ENCODE measurements at regions not wholly inside any gene's neighbourhood (a gene's known extent, or its start where the extent isn't known, plus 50 kb on each side); places are given as distances from the start of the nearest gene placed in this dataset.

DNA sequence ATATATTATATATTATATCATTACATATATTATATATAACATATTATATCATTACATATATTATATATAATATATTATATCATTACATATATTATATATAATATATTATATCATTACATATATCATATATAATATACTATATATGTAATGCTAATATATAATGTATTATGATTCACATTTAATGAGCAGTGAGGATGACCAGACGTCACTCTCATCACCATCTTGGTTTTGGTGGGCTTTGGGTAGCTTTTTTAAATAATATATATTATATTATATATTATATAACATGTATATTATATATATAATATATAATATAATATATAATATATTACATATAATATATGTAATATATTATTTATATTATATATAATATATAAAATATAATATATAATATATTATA, 1189.4 kb upstream of the AUTS2 start:
- WGBS, 2 experiments (ENCODE audit: extremely low coverage in 1 of 2, insufficient coverage in 1 of 2, insufficient read length in 1 of 2, insufficient replicate concordance in 2 of 2, low coverage in 1 of 2, low lambda C conversion rate in 2 of 2, missing lambda C conversion rate in 1 of 2), result 86% methylated on average over 1 of the region's 1 CpG; no CpG with 5 or more reads in 1 of the 2 experiments
- Histone ChIP-seq H4K91ac (replicated peaks; ENCODE audit: insufficient read length, low read length) (no peak overlapping the region), H2BK15ac (ENCODE audit: low read length) (no peak overlapping the region), H3K23me2 (ENCODE audit: low read depth, low read length) (no peaks in the 10 kb centered on the region; the same call in 1 of the 2 replicates), H3K27me3 (replicated peaks in 1 of 4; ENCODE audit: control insufficient read depth in 3 of 4, extremely low read depth in 1 of 4, insufficient read depth in 3 of 4, low read length in 3 of 4) (no peaks in the 10 kb centered on the region), H3K14ac (ENCODE audit: insufficient read length) (no peak overlapping the region), H2BK5ac (ENCODE audit: low read depth, low read length) (no peak overlapping the region), H3K27ac (ENCODE audit: low read depth, low read length) (no peak overlapping the region), H2AFZ (ENCODE audit: low read length) (no peak overlapping the region), H4K20me1 (replicated peaks in 1 of 2; ENCODE audit: control insufficient read depth in 1 of 2, insufficient read depth in 2 of 2, low read length in 2 of 2) (no peaks in the 10 kb centered on the region), H2BK12ac (ENCODE audit: low read depth, low read length) (no peak overlapping the region), H3K9me3 (ENCODE audit: insufficient read depth in 2 of 2, low read depth in 1 of 2, low read length in 1 of 2) (no peaks in the 10 kb centered on the region), H3K79me2 (ENCODE audit: control insufficient read depth in 1 of 2, insufficient read depth in 2 of 2, low read length in 2 of 2) (no peaks in the 10 kb centered on the region), H3K23ac (ENCODE audit: insufficient read length) (no peak overlapping the region), H2AK5ac (ENCODE audit: low read depth, low read length) (no peak overlapping the region), H3K4me3 (ENCODE audit: extremely low read depth in 1 of 4, insufficient read depth in 2 of 4, low read depth in 3 of 4, low read length in 4 of 4) (no peak overlapping the region), H3K36me3 (ENCODE audit: control insufficient read depth in 2 of 4, insufficient read depth in 4 of 4, low read length in 3 of 4) (no peaks in the 10 kb centered on the region), H3K9ac (replicated peaks in 1 of 4; ENCODE audit: extremely low read depth in 1 of 4, low read depth in 3 of 4, low read length in 3 of 4) (no peak overlapping the region), H3K4me2 (ENCODE audit: insufficient read depth in 1 of 2, low read depth in 2 of 2, low read length in 2 of 2) (no peak overlapping the region), H2BK20ac (ENCODE audit: low read length) (no peak overlapping the region), H3K4me1 (replicated peaks in 1 of 4; ENCODE audit: control insufficient read depth in 3 of 4, insufficient read depth in 4 of 4, low read length in 3 of 4) (peaks cover 0 to 6% (median 1%) of the 10 kb centered on the region in 4 experiments; a peak in 2 of 7 replicates), H3K4ac (replicated peaks; ENCODE audit: insufficient read length, low read depth, low read length) (no peak overlapping the region), H4K8ac (ENCODE audit: extremely low read depth, insufficient read depth, low read length) (no peak overlapping the region), H3K18ac (ENCODE audit: extremely low read depth, low read length) (no peak overlapping the region), H2BK120ac (replicated peaks; ENCODE audit: low read depth, low read length) (no peak overlapping the region), H3K56ac (replicated peaks; ENCODE audit: insufficient read length, low read depth, low read length) (no peak overlapping the region), H3K79me1 (ENCODE audit: low read depth, low read length) (no peaks in the 10 kb centered on the region), H4K5ac (ENCODE audit: insufficient read length, low read depth, low read length) (no peak overlapping the region)
- no peak for FAIRE-seq
- ChIA-PET POLR2A (ENCODE audit: partially characterized antibody) (no interaction called here), CTCF (ENCODE audit: partially characterized antibody) (no interaction called here)
- no peak for DNase-seq (ENCODE audit: low read depth in 1 of 2, low spot score in 2 of 2)
- TF ChIP-seq RAD21 (IDR thresholded peaks at IDR 0.05 in 1 of 2, conservative IDR thresholded peaks at IDR 0.05 in 1 of 2; ENCODE audit: low read depth in 2 of 2, low read length in 2 of 2) (no peak), JUND (IDR thresholded peaks at IDR 0.05; ENCODE audit: low read length) (no peak), SIX5 (IDR thresholded peaks at IDR 0.05; ENCODE audit: low read depth, low read length) (no peak), BRCA1 (IDR thresholded peaks at IDR 0.05; ENCODE audit: low read depth, low read length) (no peak), POU5F1 (IDR thresholded peaks at IDR 0.05; ENCODE audit: low read depth, low read length) (no peak), TEAD4 (IDR thresholded peaks at IDR 0.05; ENCODE audit: low read depth, low read length) (no peak), SP2 (IDR thresholded peaks at IDR 0.05; ENCODE audit: low read length) (no peak), FOSL1 (IDR thresholded peaks at IDR 0.05; ENCODE audit: insufficient read depth, low read depth, low read length) (no peak), SIN3A (conservative IDR thresholded peaks at IDR 0.05 in 1 of 2, IDR thresholded peaks at IDR 0.05 in 1 of 2; ENCODE audit: low read depth in 1 of 2, low read length in 2 of 2) (no peak), BACH1 (IDR thresholded peaks at IDR 0.05; ENCODE audit: low read length) (no peak), NANOG (IDR thresholded peaks at IDR 0.05; ENCODE audit: insufficient read depth, low read depth, low read length, poor library complexity, severe bottlenecking) (no peak), POLR2A (IDR thresholded peaks at IDR 0.05; ENCODE audit: control extremely low read depth in 1 of 2, low read depth in 2 of 2, low read length in 2 of 2) (no peak), SIRT6 (IDR thresholded peaks at IDR 0.05; ENCODE audit: low read length) (no peak), PHF8 (conservative IDR thresholded peaks at IDR 0.05; ENCODE audit: low read depth, low read length) (no peak)

Measured in H1 (cell line).